ENCODE measurements at regions not wholly inside any gene's neighbourhood (a gene's known extent, or its start where the extent isn't known, plus 50 kb on each side); places are given as distances from the start of the nearest gene placed in this dataset.
"Not testable (repeated sequence)": the region's sequence is repeated elsewhere in the genome, so short reads cannot be mapped to it uniquely, and the experiment has no call there.

GRCh38 chr2:133856678-133857077, 288.4 kb upstream of the NCKAP5 start:
- Mint-ChIP-seq H3K9me3 (no peaks in the 10 kb centered on the region), H3K4me3 (no peak overlapping the region), H3K36me3 (ENCODE audit: low read depth) (no peaks in the 10 kb centered on the region), H3K27ac (no peak overlapping the region), H3K27me3 (peaks cover 4% of the 10 kb centered on the region), H3K4me1 (ENCODE audit: low read depth) (no peaks in the 10 kb centered on the region)

DNA sequence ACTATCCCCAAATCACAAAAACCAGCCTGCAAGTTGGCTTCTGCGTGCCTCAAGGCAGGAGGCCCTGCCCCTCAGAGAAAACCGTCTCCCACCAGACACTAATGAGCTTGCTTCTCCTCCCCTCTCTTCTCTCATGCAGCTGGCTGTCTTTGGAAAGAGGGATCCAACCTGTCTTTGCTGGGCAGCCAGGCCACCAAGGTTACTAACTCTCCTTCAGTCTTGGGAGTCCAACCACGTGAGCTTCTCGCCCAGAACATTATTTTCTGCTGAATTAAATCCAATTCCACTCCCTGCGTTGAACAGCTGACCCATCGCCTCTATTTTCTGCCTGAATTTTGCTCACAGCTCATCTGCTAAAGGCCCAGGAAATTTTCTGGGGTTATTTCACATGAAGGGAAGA, 291.3 kb upstream of the NCKAP5 start:
- Mint-ChIP-seq H3K36me3 (ENCODE audit: low read depth) (no peaks in the 10 kb centered on the region), H3K9me3 (no peaks in the 10 kb centered on the region), H3K27me3 (peaks cover 8% of the 10 kb centered on the region), H3K27ac (no peak overlapping the region), H3K4me3 (no peak overlapping the region), H3K4me1 (ENCODE audit: low read depth) (no peaks in the 10 kb centered on the region)

DNA sequence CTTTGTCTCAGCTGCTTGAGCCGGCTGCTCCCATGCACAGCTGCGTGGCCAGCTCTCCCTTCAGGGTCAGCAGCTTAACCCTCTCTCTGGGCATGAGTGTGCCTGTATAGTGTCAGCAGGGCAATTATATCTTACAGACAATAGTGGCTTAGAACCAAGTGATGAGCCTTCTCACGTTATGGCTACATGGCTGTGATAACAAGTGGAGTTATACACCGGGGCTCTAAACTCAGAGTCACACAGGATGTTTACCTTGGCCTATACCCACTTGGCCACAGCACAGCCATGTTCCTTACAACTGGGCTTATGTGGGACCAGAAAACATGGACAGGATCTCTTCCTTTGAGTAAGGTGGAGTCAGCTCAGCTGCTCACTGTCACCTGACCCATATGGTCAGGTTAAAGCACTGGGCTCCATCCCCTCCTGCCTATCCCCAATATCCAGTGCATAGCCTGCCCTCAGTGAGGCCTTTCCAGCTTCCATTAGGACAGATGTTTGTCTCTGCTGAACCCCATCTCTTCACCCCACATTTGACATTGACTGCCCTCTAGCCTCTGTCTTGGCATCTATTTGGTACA, 294.2 kb upstream of the NCKAP5 start:
- Mint-ChIP-seq H3K36me3 (ENCODE audit: low read depth) (no peaks in the 10 kb centered on the region), H3K4me3 (no peak overlapping the region), H3K27me3 (peaks cover 24% of the 10 kb centered on the region), H3K9me3 (no peaks in the 10 kb centered on the region), H3K27ac (no peak overlapping the region), H3K4me1 (ENCODE audit: low read depth) (no peaks in the 10 kb centered on the region)

GRCh38 chr2:133863106-133863800, 295.0 kb upstream of the NCKAP5 start:
- Mint-ChIP-seq H3K36me3 (ENCODE audit: low read depth) (no peaks in the 10 kb centered on the region), H3K27ac (no peak overlapping the region), H3K9me3 (no peaks in the 10 kb centered on the region), H3K4me3 (no peak overlapping the region), H3K27me3 (peaks cover 31% of the 10 kb centered on the region), H3K4me1 (ENCODE audit: low read depth) (no peaks in the 10 kb centered on the region)

DNA sequence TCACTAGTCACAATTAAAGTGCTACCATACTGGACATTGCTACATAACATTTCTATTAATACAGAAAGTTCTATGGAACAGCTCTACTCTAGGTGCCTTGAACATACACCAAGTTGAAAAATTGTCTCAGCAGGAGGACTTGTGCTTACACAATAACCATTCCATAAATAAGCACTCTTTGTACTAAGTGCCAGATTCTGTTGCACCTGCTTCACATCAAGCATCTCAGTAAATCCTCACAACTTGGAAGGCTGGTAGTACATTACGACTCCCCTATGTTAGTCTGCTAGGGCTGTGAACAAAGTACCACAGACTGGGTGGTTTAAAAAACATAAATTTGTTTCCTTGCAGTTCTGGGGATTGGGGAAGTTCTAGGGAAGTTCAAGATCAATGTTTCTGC, 296.9 kb upstream of the NCKAP5 start:
- H3K27me3 Mint-ChIP-seq, result peaks cover 33% of the 10 kb centered on the region
- no peak overlapping the region for H3K27ac Mint-ChIP-seq
- no peaks in the 10 kb centered on the region for H3K9me3 Mint-ChIP-seq
- no peaks in the 10 kb centered on the region for H3K4me1 Mint-ChIP-seq (ENCODE audit: low read depth)
- H3K4me3 Mint-ChIP-seq, result no peak overlapping the region
- no peaks in the 10 kb centered on the region for H3K36me3 Mint-ChIP-seq (ENCODE audit: low read depth)

GRCh38 chr2:133867166-133867565, 298.9 kb upstream of the NCKAP5 start:
- Mint-ChIP-seq H3K36me3 (ENCODE audit: low read depth) (no peaks in the 10 kb centered on the region), H3K4me1 (ENCODE audit: low read depth) (no peaks in the 10 kb centered on the region), H3K27me3 (peaks cover 34% of the 10 kb centered on the region), H3K9me3 (no peaks in the 10 kb centered on the region), H3K4me3 (no peak overlapping the region), H3K27ac (no peak overlapping the region)

GRCh38 chr2:133871545-133872209, 303.4 kb upstream of the NCKAP5 start:
- no peaks in the 10 kb centered on the region for H3K9me3 Mint-ChIP-seq
- peaks cover 25% of the 10 kb centered on the region for H3K27me3 Mint-ChIP-seq
- no peaks in the 10 kb centered on the region for H3K4me1 Mint-ChIP-seq (ENCODE audit: low read depth)
- no peak overlapping the region for H3K4me3 Mint-ChIP-seq
- H3K36me3 Mint-ChIP-seq (ENCODE audit: low read depth), result no peaks in the 10 kb centered on the region
- H3K27ac Mint-ChIP-seq, result no peak overlapping the region

DNA sequence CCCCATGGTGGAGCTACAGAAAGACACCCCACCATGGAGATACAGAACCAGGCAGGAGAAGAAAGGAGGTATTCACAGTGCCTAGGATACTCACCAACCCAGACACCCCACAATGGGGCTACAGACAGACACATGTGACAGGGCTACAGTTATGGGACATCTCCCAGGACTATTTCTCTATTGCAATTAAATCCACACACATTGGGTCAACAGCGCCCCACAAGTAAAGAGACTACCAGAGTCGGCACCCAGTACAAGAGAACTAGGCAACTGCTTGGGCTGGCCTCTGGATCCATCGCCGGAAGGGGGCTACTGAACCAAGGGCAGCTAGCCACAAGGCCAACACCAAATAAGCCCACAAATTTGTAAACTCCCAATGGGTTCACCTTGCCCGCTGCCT, 310.1 kb upstream of the NCKAP5 start:
- Mint-ChIP-seq H3K4me3 (no peak overlapping the region), H3K27ac (no peak overlapping the region), H3K9me3 (no peaks in the 10 kb centered on the region), H3K27me3 (peaks cover 31% of the 10 kb centered on the region), H3K4me1 (ENCODE audit: low read depth) (no peaks in the 10 kb centered on the region), H3K36me3 (ENCODE audit: low read depth) (no peaks in the 10 kb centered on the region)

GRCh38 chr2:133879703-133880102, 311.4 kb upstream of the NCKAP5 start:
- Mint-ChIP-seq H3K27ac (no peak overlapping the region), H3K9me3 (no peaks in the 10 kb centered on the region), H3K4me1 (ENCODE audit: low read depth) (no peaks in the 10 kb centered on the region), H3K36me3 (ENCODE audit: low read depth) (no peaks in the 10 kb centered on the region), H3K27me3 (peaks cover 31% of the 10 kb centered on the region), H3K4me3 (no peak overlapping the region)

GRCh38 chr2:133882159-133882558, 313.9 kb upstream of the NCKAP5 start:
- peaks cover 15% of the 10 kb centered on the region for H3K27me3 Mint-ChIP-seq
- not testable (repeated sequence) for H3K27ac Mint-ChIP-seq; H3K4me1 Mint-ChIP-seq (ENCODE audit: low read depth); H3K36me3 Mint-ChIP-seq (ENCODE audit: low read depth); H3K9me3 Mint-ChIP-seq; H3K4me3 Mint-ChIP-seq

DNA sequence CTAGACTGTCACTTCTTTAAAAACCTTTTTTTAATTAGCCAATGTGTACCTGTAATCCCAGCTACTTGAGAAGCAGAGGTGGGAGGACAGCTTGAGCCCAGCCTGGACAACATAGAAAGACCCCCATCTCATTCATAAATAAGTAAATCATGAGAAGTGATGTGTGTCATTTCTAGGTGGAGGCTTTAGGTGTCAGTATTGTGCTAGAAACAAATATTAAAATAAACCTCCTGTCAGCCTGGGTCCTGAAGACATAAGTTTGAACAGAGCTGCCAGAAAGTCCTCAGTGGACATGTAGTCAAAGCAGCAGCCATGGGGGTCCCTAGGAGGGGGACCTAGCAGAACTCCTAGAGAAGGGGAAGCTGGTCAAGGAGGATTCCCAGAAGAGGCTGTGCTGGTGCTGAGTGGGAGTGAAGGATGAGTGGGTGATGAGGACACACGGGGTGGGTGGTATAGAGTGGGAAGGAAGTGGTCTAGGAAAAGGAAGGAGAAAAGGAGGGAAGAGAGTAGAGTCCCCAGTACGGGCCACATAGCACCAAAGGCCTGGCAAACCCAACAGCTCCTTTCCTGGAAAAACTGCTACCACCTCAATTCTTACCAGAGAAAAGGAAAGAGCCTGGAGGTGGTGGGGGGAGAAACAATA, 316.6 kb upstream of the NCKAP5 start:
- H3K4me3 Mint-ChIP-seq, result no peak overlapping the region
- H3K27ac Mint-ChIP-seq, result peak overlapping the region; percentile 9
- H3K36me3 Mint-ChIP-seq (ENCODE audit: low read depth), result no peaks in the 10 kb centered on the region
- H3K27me3 Mint-ChIP-seq, result peaks cover 13% of the 10 kb centered on the region
- H3K9me3 Mint-ChIP-seq, result no peaks in the 10 kb centered on the region
- H3K4me1 Mint-ChIP-seq (ENCODE audit: low read depth), result no peaks in the 10 kb centered on the region

DNA sequence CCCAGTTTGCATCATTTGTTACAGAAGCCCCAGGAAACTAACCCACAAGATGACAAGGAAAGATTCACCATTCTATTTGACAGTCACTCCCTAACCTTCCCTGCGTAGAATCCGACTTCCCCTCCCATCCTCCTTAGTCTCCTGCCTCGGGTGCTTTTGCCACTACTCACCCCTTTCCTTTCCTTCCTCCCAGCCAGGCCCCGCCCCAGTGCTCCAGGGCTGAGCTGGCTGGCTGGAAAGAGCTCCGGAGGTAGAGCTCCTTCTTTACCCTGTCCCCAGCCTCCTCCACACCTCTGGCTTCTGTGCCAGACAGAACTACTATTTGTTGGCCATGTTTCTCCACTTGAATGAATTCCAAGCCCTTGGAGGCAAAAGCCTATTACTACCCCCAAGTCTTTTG, 317.6 kb upstream of the NCKAP5 start:
- H3K27ac Mint-ChIP-seq, result no peak overlapping the region
- H3K36me3 Mint-ChIP-seq (ENCODE audit: low read depth), result no peaks in the 10 kb centered on the region
- H3K27me3 Mint-ChIP-seq, result peaks cover 9% of the 10 kb centered on the region
- no peak overlapping the region for H3K4me3 Mint-ChIP-seq
- H3K9me3 Mint-ChIP-seq, result no peaks in the 10 kb centered on the region
- H3K4me1 Mint-ChIP-seq (ENCODE audit: low read depth), result no peaks in the 10 kb centered on the region

DNA sequence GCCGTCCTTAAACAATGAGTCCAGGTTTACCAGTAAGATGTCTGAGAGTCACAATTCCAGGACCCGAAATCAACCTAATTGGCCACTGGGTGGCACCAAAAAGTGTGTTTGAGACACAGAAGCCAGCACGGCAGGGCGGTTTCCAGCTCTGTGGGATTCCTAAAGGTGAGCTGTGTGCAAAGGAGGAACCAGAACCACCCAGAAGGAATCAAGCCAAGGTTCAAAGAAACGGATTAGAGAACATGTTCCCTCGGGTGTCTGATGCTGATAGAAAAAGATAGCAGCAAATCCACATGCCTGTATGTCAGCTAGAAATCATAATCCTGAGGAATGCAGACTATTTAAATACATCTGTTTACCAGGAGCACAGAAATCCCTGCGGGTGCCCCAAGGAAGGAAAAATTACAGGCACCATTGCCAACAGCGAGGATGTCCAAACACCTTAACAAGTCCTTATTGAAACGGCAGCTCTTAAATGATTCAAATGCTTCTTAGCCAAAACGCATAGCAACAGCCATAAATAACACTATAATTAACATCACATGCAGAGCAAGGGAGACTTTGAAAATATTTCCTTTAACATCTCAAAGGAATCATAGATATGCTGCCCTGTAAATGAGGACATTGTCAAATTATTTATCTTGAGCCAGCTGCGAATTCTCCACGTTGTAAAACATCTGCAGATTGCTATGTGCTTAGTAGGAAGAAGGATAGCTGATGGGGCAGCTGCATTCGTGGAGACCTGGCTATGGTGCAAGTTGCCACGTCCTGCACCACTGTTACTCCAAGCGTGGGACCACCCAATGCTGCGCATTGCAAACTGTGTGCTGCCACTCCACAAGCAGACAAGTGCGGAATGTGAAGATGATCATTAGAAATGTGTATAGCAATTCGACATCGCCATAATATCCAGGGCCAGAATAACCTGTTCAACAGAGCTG, 318.7 kb upstream of the NCKAP5 start:
- no peaks in the 10 kb centered on the region for H3K4me1 Mint-ChIP-seq (ENCODE audit: low read depth)
- no peaks in the 10 kb centered on the region for H3K36me3 Mint-ChIP-seq (ENCODE audit: low read depth)
- H3K9me3 Mint-ChIP-seq, result no peaks in the 10 kb centered on the region
- H3K27me3 Mint-ChIP-seq, result no peaks in the 10 kb centered on the region
- no peak overlapping the region for H3K27ac Mint-ChIP-seq
- no peak overlapping the region for H3K4me3 Mint-ChIP-seq

DNA sequence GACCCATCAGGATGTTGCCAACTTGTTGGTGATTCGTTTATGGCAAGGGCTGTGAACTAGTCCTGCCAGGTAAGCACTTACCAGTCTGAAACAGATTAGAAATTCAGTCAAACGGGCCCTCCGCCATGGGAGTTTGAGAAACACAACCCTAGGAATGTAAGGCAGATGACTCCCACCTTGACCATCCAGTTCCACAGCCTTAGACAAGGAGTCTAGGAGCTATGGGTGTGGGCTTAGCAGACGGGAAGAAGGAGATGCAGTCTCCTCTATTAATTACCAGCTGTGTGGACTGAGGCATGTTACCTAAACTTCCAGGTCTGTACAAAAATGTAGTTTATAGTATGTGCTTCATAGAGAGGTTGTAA, 319.4 kb upstream of the NCKAP5 start:
- Mint-ChIP-seq H3K27ac (no peak overlapping the region), H3K4me3 (no peak overlapping the region), H3K27me3 (no peaks in the 10 kb centered on the region)

More for the DNA sequence above, 319.4 kb upstream of the NCKAP5 start:
- no peaks in the 10 kb centered on the region for H3K9me3 Mint-ChIP-seq
- H3K4me1 Mint-ChIP-seq (ENCODE audit: low read depth), result no peaks in the 10 kb centered on the region
- no peaks in the 10 kb centered on the region for H3K36me3 Mint-ChIP-seq (ENCODE audit: low read depth)
